MCF 10A (cell line): ENCODE measurements at regions not wholly inside any gene's neighbourhood (a gene's known extent, or its start where the extent isn't known, plus 50 kb on each side); places are given as distances from the start of the nearest gene placed in this dataset.

Source experiments
- BruUV-seq: library from RNA; stranded (reverse); fragments of 400-500 nt; replicated peaks from 2 replicates; lab custom pipeline; 2021; lab: Mats Ljungman, UMichigan
- CTCF ChIA-PET: fragments of 300-600 bp; sonication (Branson Sonifier 250); formaldehyde crosslinking; extraction: SDS; loops from one replicate; lab custom pipeline; 2021; ENCODE audit warnings: antibody characterized with exemption, inconsistent platforms; lab: Yijun Ruan, JAX
- POLR2A ChIA-PET: fragments of 300-600, 350-650 bp; sonication (Branson Sonifier 250); formaldehyde crosslinking; extraction: SDS; loops from one replicate; lab custom pipeline; 2020; ENCODE audit warnings: antibody characterized with exemption, inconsistent platforms; lab: Yijun Ruan, JAX
- DNase-seq: peaks from one replicate; pipeline ENCODE4 v3.0.0-alpha.2; 2018; ENCODE audit not compliant: unreplicated experiment
- H3K27ac Mint-ChIP-seq: one replicate; pipeline ENCODE4 v1.8.0; 2022; ENCODE audit warnings: mild to moderate bottlenecking, low read depth, mixed read lengths; ENCODE audit not compliant: unreplicated experiment
- H3K27me3 Mint-ChIP-seq: one replicate; pipeline ENCODE4 v1.8.0; 2022; ENCODE audit warnings: mixed read lengths; ENCODE audit not compliant: insufficient read depth, unreplicated experiment
- H3K36me3 Mint-ChIP-seq: one replicate; pipeline ENCODE4 v1.8.0; 2022; ENCODE audit warnings: mild to moderate bottlenecking, moderate library complexity, mixed read lengths; ENCODE audit not compliant: insufficient read depth, unreplicated experiment
- H3K4me1 Mint-ChIP-seq: one replicate; pipeline ENCODE4 v1.8.0; 2022; ENCODE audit warnings: mixed read lengths; ENCODE audit not compliant: insufficient read depth, unreplicated experiment
- H3K4me3 Mint-ChIP-seq: one replicate; pipeline ENCODE4 v1.8.0; 2022; ENCODE audit warnings: mild to moderate bottlenecking, moderate library complexity, mixed read lengths; ENCODE audit not compliant: unreplicated experiment
- H3K9me3 Mint-ChIP-seq: one replicate; pipeline ENCODE4 v1.8.0; 2022; ENCODE audit warnings: mixed read lengths; ENCODE audit not compliant: unreplicated experiment
- intact Hi-C: fragments of 100-400 bp; cut with micrococcal nuclease; formaldehyde crosslinking; loops from 2 replicates; pipeline ENCODE4 v1.14.1; 2022
- TF ChIP-seq, protein P1 (sequence below): fragments of 200-600 bp; IDR thresholded peaks from one replicate; pipeline ENCODE4 v1.8.0; 2022; ENCODE audit warnings: antibody characterized with exemption, mild to moderate bottlenecking; ENCODE audit not compliant: unreplicated experiment

- peak overlapping the region; percentile 21 for H3K4me3 Mint-ChIP-seq
- ChIA-PET POLR2A (interaction anchor here (0.6 to 6.4 kb wide), 22 partner anchors 8 to 1262 kb away, joined by 3 to 308 read pairs (median 4); partner anchors contain the start of genes B3GALNT2 and LYST), CTCF (interaction anchor here (0.6 to 6.1 kb wide), 15 partner anchors 9 to 550 kb away, joined by 3 to 112 read pairs (median 5); partner anchors contain the start of gene LYST)
- no peaks in the 10 kb centered on the region for H3K27me3 Mint-ChIP-seq
- no TSS peak for BruUV-seq
- TF ChIP-seq, protein P1, sequence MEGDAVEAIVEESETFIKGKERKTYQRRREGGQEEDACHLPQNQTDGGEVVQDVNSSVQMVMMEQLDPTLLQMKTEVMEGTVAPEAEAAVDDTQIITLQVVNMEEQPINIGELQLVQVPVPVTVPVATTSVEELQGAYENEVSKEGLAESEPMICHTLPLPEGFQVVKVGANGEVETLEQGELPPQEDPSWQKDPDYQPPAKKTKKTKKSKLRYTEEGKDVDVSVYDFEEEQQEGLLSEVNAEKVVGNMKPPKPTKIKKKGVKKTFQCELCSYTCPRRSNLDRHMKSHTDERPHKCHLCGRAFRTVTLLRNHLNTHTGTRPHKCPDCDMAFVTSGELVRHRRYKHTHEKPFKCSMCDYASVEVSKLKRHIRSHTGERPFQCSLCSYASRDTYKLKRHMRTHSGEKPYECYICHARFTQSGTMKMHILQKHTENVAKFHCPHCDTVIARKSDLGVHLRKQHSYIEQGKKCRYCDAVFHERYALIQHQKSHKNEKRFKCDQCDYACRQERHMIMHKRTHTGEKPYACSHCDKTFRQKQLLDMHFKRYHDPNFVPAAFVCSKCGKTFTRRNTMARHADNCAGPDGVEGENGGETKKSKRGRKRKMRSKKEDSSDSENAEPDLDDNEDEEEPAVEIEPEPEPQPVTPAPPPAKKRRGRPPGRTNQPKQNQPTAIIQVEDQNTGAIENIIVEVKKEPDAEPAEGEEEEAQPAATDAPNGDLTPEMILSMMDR = no peak
- peak overlapping the region; percentile 81 for H3K27ac Mint-ChIP-seq
- intact Hi-C loops = no loop called here
- H3K9me3 Mint-ChIP-seq = no peaks in the 10 kb centered on the region
- H3K36me3 Mint-ChIP-seq = no peaks in the 10 kb centered on the region
- DNase-seq = peak; percentile 94
- H3K4me1 Mint-ChIP-seq = peaks cover 64% of the 10 kb centered on the region
Observed at GRCh38 chr1:235919833-235920441, 53.2 kb upstream of the LYST start.

DNA sequence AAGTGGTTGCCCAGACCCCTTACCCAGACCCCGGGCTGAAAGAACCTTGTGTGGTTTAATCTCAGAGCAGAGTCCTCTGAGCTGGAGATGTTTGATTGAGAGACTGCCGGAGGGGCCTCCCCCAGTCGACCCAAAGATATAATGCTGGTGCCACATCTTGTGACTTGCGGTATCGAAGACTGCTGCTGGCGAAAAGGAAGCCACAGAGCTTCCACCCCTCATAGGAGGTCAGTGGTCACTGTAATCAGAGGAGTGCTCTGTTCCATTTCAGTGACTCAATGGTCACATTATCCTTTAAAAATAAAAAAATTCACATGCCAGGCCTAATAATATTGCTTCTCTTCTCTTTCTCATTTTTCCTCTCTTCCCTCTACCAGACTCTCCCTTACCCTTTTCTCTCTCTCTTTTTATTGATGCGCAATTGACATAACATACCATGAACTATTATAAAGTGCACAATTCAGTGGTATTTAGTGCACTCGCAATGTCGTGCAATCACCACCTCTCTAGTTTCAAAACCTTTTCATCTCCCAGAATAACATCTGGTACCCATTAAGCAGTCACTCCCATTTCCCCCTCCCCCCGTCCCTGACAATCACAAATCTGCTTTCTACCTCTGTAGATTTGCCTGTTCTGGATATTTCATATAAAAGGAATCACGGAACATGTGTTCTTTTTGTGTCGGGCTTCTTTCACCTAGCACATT lies 52.6 kb upstream of the LYST start:
- peak overlapping the region; percentile 81 for H3K27ac Mint-ChIP-seq
- H3K4me3 Mint-ChIP-seq = peak overlapping the region; percentile 21
- ChIA-PET CTCF (interaction anchor here (0.6 to 6.1 kb wide), 12 partner anchors 10 to 415 kb away, joined by 3 to 112 read pairs (median 4); partner anchors contain the start of genes B3GALNT2 and LYST), POLR2A (interaction anchor here (0.5 to 6.4 kb wide), 16 partner anchors 8 to 596 kb away, joined by 3 to 308 read pairs (median 14); partner anchors contain the start of genes B3GALNT2 and LYST)
- intact Hi-C loops = no loop called here
- no peaks in the 10 kb centered on the region for H3K9me3 Mint-ChIP-seq
- peaks cover 64% of the 10 kb centered on the region for H3K4me1 Mint-ChIP-seq
- H3K27me3 Mint-ChIP-seq = no peaks in the 10 kb centered on the region
- H3K36me3 Mint-ChIP-seq = no peaks in the 10 kb centered on the region
- BruUV-seq = no TSS peak
- TF ChIP-seq, protein P1 = no peak
- no peak for DNase-seq

- ChIA-PET CTCF (interaction anchor here (0.6 to 6.1 kb wide), 12 partner anchors 9 to 414 kb away, joined by 3 to 112 read pairs (median 6); partner anchors contain the start of genes B3GALNT2 and LYST), POLR2A (interaction anchor here (1.1 to 6.4 kb wide), 13 partner anchors 11 to 551 kb away, joined by 3 to 308 read pairs (median 15); partner anchors contain the start of genes B3GALNT2, LYST and TBCE)
- BruUV-seq = no TSS peak
- Mint-ChIP-seq H3K27ac (peak overlapping the region; percentile 81), H3K27me3 (no peaks in the 10 kb centered on the region), H3K9me3 (no peaks in the 10 kb centered on the region), H3K4me3 (no peak overlapping the region), H3K4me1 (peaks cover 61% of the 10 kb centered on the region), H3K36me3 (no peaks in the 10 kb centered on the region)
- TF ChIP-seq, protein P1 = no peak
- DNase-seq = no peak
- intact Hi-C loops = no loop called here
Observed at GRCh38 chr1:235918465-235918864, 51.8 kb upstream of the LYST start.

DNA sequence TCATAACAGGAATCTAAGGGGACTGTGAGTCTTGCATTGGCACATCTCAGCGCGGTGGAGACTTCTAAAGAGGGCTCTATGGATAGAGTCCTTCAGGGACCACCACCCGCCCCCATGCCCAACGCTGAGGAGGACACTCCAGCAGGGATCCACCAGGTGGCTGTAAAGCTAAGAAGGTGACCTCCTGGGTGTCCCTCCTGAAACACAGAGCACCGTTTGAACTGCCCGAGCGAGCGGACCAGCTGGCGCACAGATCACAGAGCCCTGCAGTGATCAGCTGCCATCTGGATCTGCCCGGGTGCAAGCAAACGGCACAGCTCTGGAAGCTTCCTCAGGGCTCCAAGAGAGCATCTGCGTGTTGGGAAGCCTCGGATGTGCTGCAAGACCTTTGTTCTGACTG lies 51.3 kb upstream of the LYST start:
- no peaks in the 10 kb centered on the region for H3K36me3 Mint-ChIP-seq
- peak overlapping the region; percentile 81 for H3K27ac Mint-ChIP-seq
- intact Hi-C loops = no loop called here
- H3K27me3 Mint-ChIP-seq = no peaks in the 10 kb centered on the region
- H3K9me3 Mint-ChIP-seq = no peaks in the 10 kb centered on the region
- H3K4me1 Mint-ChIP-seq = peaks cover 61% of the 10 kb centered on the region
- DNase-seq = no peak
- no peak overlapping the region for H3K4me3 Mint-ChIP-seq
- TSS peak; percentile 85 for BruUV-seq
- TF ChIP-seq, protein P1 = no peak
- ChIA-PET POLR2A (interaction anchor here (0.9 to 6.4 kb wide), 24 partner anchors 10 to 1313 kb away, joined by 3 to 308 read pairs (median 6); partner anchors contain the start of genes B3GALNT2, LYST and TBCE), CTCF (interaction anchor here (0.5 to 6.1 kb wide), 14 partner anchors 9 to 77 kb away, joined by 3 to 112 read pairs (median 5); partner anchors contain the start of gene LYST)
